ENCODE measurements at regions not wholly inside any gene's neighbourhood (a gene's known extent, or its start where the extent isn't known, plus 50 kb on each side); places are given as distances from the start of the nearest gene placed in this dataset.

GRCh38 chr10:120132811-120133210, 240.3 kb downstream of the SEC23IP start:
- TF ChIP-seq CTCF (IDR thresholded peaks at IDR 0.05) (no peak), SIN3A (IDR thresholded peaks at IDR 0.05; ENCODE audit: borderline replicate concordance, insufficient read depth, low read depth, low read length) (no peak), POLR2AphosphoS5 (IDR thresholded peaks at IDR 0.05; ENCODE audit: low read depth, low read length) (no peak), REST (IDR thresholded peaks at IDR 0.05; ENCODE audit: insufficient read depth in 1 of 2, low read depth in 2 of 2, low read length in 1 of 2) (no peak), TCF7L2 (IDR thresholded peaks at IDR 0.05; ENCODE audit: low read depth, low read length) (no peak)
